ENCODE measurements at regions not wholly inside any gene's neighbourhood (a gene's known extent, or its start where the extent isn't known, plus 50 kb on each side); places are given as distances from the start of the nearest gene placed in this dataset.

DNA sequence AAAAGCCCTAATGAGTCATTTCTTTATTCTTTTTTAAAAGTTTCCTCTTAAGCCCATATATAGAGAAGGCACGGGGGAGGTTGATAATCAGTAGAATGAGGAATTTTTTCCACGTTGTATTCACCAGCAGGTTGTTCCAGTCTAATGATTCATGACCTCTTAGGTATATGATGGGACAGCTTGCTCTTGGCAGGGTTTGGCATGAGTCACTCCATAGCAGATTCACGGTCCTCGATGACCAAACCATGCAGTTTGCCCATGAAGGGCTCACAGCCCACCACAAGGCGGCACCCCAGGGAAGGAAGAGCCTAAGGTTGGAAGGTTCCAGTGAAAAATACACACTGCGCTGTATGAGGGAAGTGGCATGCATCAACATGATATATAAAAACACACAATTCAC, 623.8 kb upstream of the DIPK2B start:
- Mint-ChIP-seq H3K4me1 (peaks cover under 1 to 3% of the 10 kb centered on the region in 2 experiments; a peak in 2 of 4 replicates), H3K27me3 (ENCODE audit: low read depth) (no peaks in the 10 kb centered on the region; the same call in 1 of the 2 replicates), H3K9me3 (peaks cover 31 to 49% of the 10 kb centered on the region in 2 experiments), H3K27ac (no peak overlapping the region; a peak in 1 of 7 replicates), H3K36me3 (ENCODE audit: insufficient read depth in 1 of 3, low read depth in 3 of 3) (peaks cover 27 to 69% (median 59%) of the 10 kb centered on the region in 3 experiments), H3K4me3 (no peak overlapping the region)
- no peak overlapping the region for H4K91ac ChIP-seq (ENCODE audit: insufficient read length, low read depth, low read length)
- no peak overlapping the region for H2BK12ac ChIP-seq (ENCODE audit: insufficient read length, low read depth, low read length)
- TF ChIP-seq, protein P1, sequence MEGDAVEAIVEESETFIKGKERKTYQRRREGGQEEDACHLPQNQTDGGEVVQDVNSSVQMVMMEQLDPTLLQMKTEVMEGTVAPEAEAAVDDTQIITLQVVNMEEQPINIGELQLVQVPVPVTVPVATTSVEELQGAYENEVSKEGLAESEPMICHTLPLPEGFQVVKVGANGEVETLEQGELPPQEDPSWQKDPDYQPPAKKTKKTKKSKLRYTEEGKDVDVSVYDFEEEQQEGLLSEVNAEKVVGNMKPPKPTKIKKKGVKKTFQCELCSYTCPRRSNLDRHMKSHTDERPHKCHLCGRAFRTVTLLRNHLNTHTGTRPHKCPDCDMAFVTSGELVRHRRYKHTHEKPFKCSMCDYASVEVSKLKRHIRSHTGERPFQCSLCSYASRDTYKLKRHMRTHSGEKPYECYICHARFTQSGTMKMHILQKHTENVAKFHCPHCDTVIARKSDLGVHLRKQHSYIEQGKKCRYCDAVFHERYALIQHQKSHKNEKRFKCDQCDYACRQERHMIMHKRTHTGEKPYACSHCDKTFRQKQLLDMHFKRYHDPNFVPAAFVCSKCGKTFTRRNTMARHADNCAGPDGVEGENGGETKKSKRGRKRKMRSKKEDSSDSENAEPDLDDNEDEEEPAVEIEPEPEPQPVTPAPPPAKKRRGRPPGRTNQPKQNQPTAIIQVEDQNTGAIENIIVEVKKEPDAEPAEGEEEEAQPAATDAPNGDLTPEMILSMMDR (conservative IDR thresholded peaks at IDR 0.05) = peak; percentile 55; the same call in 2 of the 3 replicates
- H2BK20ac ChIP-seq (ENCODE audit: low read depth, low read length, poor library complexity, severe bottlenecking) = no peak overlapping the region
- no peak overlapping the region for H3K23ac ChIP-seq (ENCODE audit: insufficient read length, low read depth, low read length)
- no peak overlapping the region for H3K27ac ChIP-seq (ENCODE audit: insufficient read length, low read depth, low read length)
- H3K9ac ChIP-seq (ENCODE audit: extremely low read depth, insufficient read length, low read length) = no peak overlapping the region
- H3K4ac ChIP-seq (ENCODE audit: low read depth, low read length) = no peak overlapping the region
- H4K8ac ChIP-seq (replicated peaks; ENCODE audit: insufficient read length, low read depth, low read length) = no peak overlapping the region
- no peak overlapping the region for H2AFZ ChIP-seq (ENCODE audit: low read length)
- no peak for DNase-seq
- H3T11ph ChIP-seq (ENCODE audit: low read length) = no peak overlapping the region
- H3K79me2 ChIP-seq (ENCODE audit: insufficient read depth, low read length) = peaks cover 38% of the 10 kb centered on the region
- no peaks in the 10 kb centered on the region for H3K27me3 ChIP-seq (ENCODE audit: insufficient read depth, low read length)
- no peak overlapping the region for H3K14ac ChIP-seq (ENCODE audit: insufficient read depth, low read length)
- H4K20me1 ChIP-seq (ENCODE audit: control insufficient read depth, insufficient read depth, insufficient read length) = no peaks in the 10 kb centered on the region
- no peak overlapping the region for H2AK5ac ChIP-seq (ENCODE audit: insufficient read length, low read length)
- no peak overlapping the region for H2BK5ac ChIP-seq (ENCODE audit: insufficient read length, low read length)
- H3K79me1 ChIP-seq (ENCODE audit: insufficient read depth, low read depth, low read length, poor library complexity, severe bottlenecking) = peaks cover 7% of the 10 kb centered on the region
- no peaks in the 10 kb centered on the region for H3K23me2 ChIP-seq (ENCODE audit: insufficient read length, low read depth, low read length, poor library complexity, severe bottlenecking)
- H3K4me1 ChIP-seq (ENCODE audit: insufficient read depth, low read length) = no peaks in the 10 kb centered on the region
- H2BK15ac ChIP-seq (ENCODE audit: low read depth, low read length) = no peak overlapping the region
- no peak overlapping the region for H4K5ac ChIP-seq (ENCODE audit: insufficient read length, low read depth, low read length)
- WGBS (ENCODE audit: extremely low coverage, insufficient read length, low lambda C conversion rate) = no CpG with 5 or more reads among the region's 6 CpGs
- H3K56ac ChIP-seq (ENCODE audit: insufficient read length, low read depth, low read length) = no peak overlapping the region
- H3K18ac ChIP-seq (ENCODE audit: insufficient read length, low read depth, low read length) = no peak overlapping the region
- H3K9me3 ChIP-seq (ENCODE audit: control insufficient read depth, low read depth, low read length) = no peaks in the 10 kb centered on the region
- no peak overlapping the region for H2BK120ac ChIP-seq (ENCODE audit: low read depth, low read length, poor library complexity, severe bottlenecking)
- H3K4me2 ChIP-seq (ENCODE audit: insufficient read depth, insufficient read length, low read length) = no peak overlapping the region
